ENCODE measurements at regions not wholly inside any gene's neighbourhood (a gene's known extent, or its start where the extent isn't known, plus 50 kb on each side); places are given as distances from the start of the nearest gene placed in this dataset.
"Not testable (repeated sequence)": the region's sequence is repeated elsewhere in the genome, so short reads cannot be mapped to it uniquely, and the experiment has no call there.

GRCh38 chr7:131795400-131795799, 239.0 kb upstream of the PODXL start:
- in situ Hi-C loops (cut with HindIII; ENCODE audit: low pct_ligation_motif_present, low pct_unique_long_range_greater_than_20kb, low sequenced_read_pairs): no loop called here

GRCh38 chr7:131792311-131792710, 235.9 kb upstream of the PODXL start:
- in situ Hi-C loops (cut with HindIII; ENCODE audit: low pct_ligation_motif_present, low pct_unique_long_range_greater_than_20kb, low sequenced_read_pairs): no loop called here
- no peak for DNase-seq

More at GRCh38 chr7:131795400-131795799, 239.0 kb upstream of the PODXL start:
- no peak for DNase-seq

- in situ Hi-C loops (cut with HindIII; ENCODE audit: low pct_ligation_motif_present, low pct_unique_long_range_greater_than_20kb, low sequenced_read_pairs): no loop called here
These were observed 230.7 kb upstream of the PODXL start for GRCh38 chr7:131787101-131787500.

GRCh38 chr7:131786204-131786603, 229.8 kb upstream of the PODXL start:
- DNase-seq: no peak
- in situ Hi-C loops (cut with HindIII; ENCODE audit: low pct_ligation_motif_present, low pct_unique_long_range_greater_than_20kb, low sequenced_read_pairs): no loop called here

More at GRCh38 chr7:131787101-131787500, 230.7 kb upstream of the PODXL start:
- no peak for DNase-seq

GRCh38 chr7:131778601-131779000, 222.2 kb upstream of the PODXL start:
- in situ Hi-C loops (cut with HindIII; ENCODE audit: low pct_ligation_motif_present, low pct_unique_long_range_greater_than_20kb, low sequenced_read_pairs): no loop called here
- DNase-seq: no peak

- in situ Hi-C loops (cut with HindIII; ENCODE audit: low pct_ligation_motif_present, low pct_unique_long_range_greater_than_20kb, low sequenced_read_pairs): no loop called here
- no peak for DNase-seq
These were observed 218.2 kb upstream of the PODXL start for GRCh38 chr7:131774419-131775220.

- in situ Hi-C loops (cut with HindIII; ENCODE audit: low pct_ligation_motif_present, low pct_unique_long_range_greater_than_20kb, low sequenced_read_pairs): no loop called here
- no peak for DNase-seq
These were observed 217.0 kb upstream of the PODXL start for GRCh38 chr7:131773413-131773812.

GRCh38 chr7:131769241-131769640, 212.8 kb upstream of the PODXL start:
- in situ Hi-C loops (cut with HindIII; ENCODE audit: low pct_ligation_motif_present, low pct_unique_long_range_greater_than_20kb, low sequenced_read_pairs): no loop called here
- no peak for DNase-seq

- in situ Hi-C loops (cut with HindIII; ENCODE audit: low pct_ligation_motif_present, low pct_unique_long_range_greater_than_20kb, low sequenced_read_pairs): no loop called here
- no peak for DNase-seq
These were observed 211.2 kb upstream of the PODXL start for GRCh38 chr7:131767591-131767990.

- no peak for DNase-seq
- in situ Hi-C loops (cut with HindIII; ENCODE audit: low pct_ligation_motif_present, low pct_unique_long_range_greater_than_20kb, low sequenced_read_pairs): no loop called here
These were observed 209.1 kb upstream of the PODXL start for GRCh38 chr7:131765575-131765974.

- in situ Hi-C loops (cut with HindIII; ENCODE audit: low pct_ligation_motif_present, low pct_unique_long_range_greater_than_20kb, low sequenced_read_pairs): no loop called here
- DNase-seq: no peak
These were observed 207.8 kb upstream of the PODXL start for GRCh38 chr7:131764143-131764775.

GRCh38 chr7:131762753-131763152, 206.3 kb upstream of the PODXL start:
- in situ Hi-C loops (cut with HindIII; ENCODE audit: low pct_ligation_motif_present, low pct_unique_long_range_greater_than_20kb, low sequenced_read_pairs): no loop called here
- DNase-seq: no peak

- in situ Hi-C loops (cut with HindIII; ENCODE audit: low pct_ligation_motif_present, low pct_unique_long_range_greater_than_20kb, low sequenced_read_pairs); DNase-seq: not testable (repeated sequence)
These were observed 199.4 kb upstream of the PODXL start for GRCh38 chr7:131755801-131756200.

- in situ Hi-C loops (cut with HindIII; ENCODE audit: low pct_ligation_motif_present, low pct_unique_long_range_greater_than_20kb, low sequenced_read_pairs): no loop called here
- DNase-seq: peak; percentile 44
These were observed 197.3 kb upstream of the PODXL start for GRCh38 chr7:131753620-131754222.

GRCh38 chr7:131747658-131748232, 191.3 kb upstream of the PODXL start:
- no peak for DNase-seq
- in situ Hi-C loops (cut with HindIII; ENCODE audit: low pct_ligation_motif_present, low pct_unique_long_range_greater_than_20kb, low sequenced_read_pairs): no loop called here

- DNase-seq: peak; percentile 59
- in situ Hi-C loops (cut with HindIII; ENCODE audit: low pct_ligation_motif_present, low pct_unique_long_range_greater_than_20kb, low sequenced_read_pairs): no loop called here
These were observed 189.2 kb upstream of the PODXL start for GRCh38 chr7:131745390-131746248.

GRCh38 chr7:131741446-131741845, 185.0 kb upstream of the PODXL start:
- in situ Hi-C loops (cut with HindIII; ENCODE audit: low pct_ligation_motif_present, low pct_unique_long_range_greater_than_20kb, low sequenced_read_pairs): no loop called here
- DNase-seq: no peak

- DNase-seq: no peak
- in situ Hi-C loops (cut with HindIII; ENCODE audit: low pct_ligation_motif_present, low pct_unique_long_range_greater_than_20kb, low sequenced_read_pairs): no loop called here
These were observed 181.5 kb upstream of the PODXL start for GRCh38 chr7:131737746-131738465.
